ENCODE measurements at regions not wholly inside any gene's neighbourhood (a gene's known extent, or its start where the extent isn't known, plus 50 kb on each side); places are given as distances from the start of the nearest gene placed in this dataset.
"Not testable (repeated sequence)": the region's sequence is repeated elsewhere in the genome, so short reads cannot be mapped to it uniquely, and the experiment has no call there.

GRCh38 chr6:56904068-56904467 is 50.8 kb upstream of the BEND6 start:
- DNase-seq = no peak

GRCh38 chr6:56902641-56903464 is 52.1 kb upstream of the BEND6 start:
- DNase-seq = peak; percentile 54

GRCh38 chr6:56900784-56901183 is 54.1 kb upstream of the BEND6 start:
- DNase-seq = no peak

GRCh38 chr6:56899753-56900152 is 55.2 kb upstream of the BEND6 start:
- DNase-seq = no peak

- no peak for DNase-seq
Measured at GRCh38 chr6:56899311-56899710, 55.6 kb upstream of the BEND6 start.

- DNase-seq = no peak
Measured at GRCh38 chr6:56897789-56898529, 56.9 kb upstream of the BEND6 start.

GRCh38 chr6:56891754-56892153 is 63.2 kb upstream of the BEND6 start:
- DNase-seq = peak; percentile 33

GRCh38 chr6:56890683-56891429 is 64.1 kb upstream of the BEND6 start:
- DNase-seq = no peak

GRCh38 chr6:56890066-56890465 is 64.8 kb upstream of the BEND6 start:
- no peak for DNase-seq

- DNase-seq = no peak
Measured at GRCh38 chr6:56889492-56889891, 65.4 kb upstream of the BEND6 start.

GRCh38 chr6:56888687-56889086 is 66.2 kb upstream of the BEND6 start:
- no peak for DNase-seq

GRCh38 chr6:56887086-56887485 is 67.8 kb upstream of the BEND6 start:
- DNase-seq = no peak

GRCh38 chr6:56877922-56878321 is 77.0 kb upstream of the BEND6 start:
- no peak for DNase-seq

GRCh38 chr6:56875961-56876360 is 78.9 kb upstream of the BEND6 start:
- DNase-seq = no peak

GRCh38 chr6:56875523-56875922 is 79.4 kb upstream of the BEND6 start:
- no peak for DNase-seq

- no peak for DNase-seq
Measured at GRCh38 chr6:56874328-56874727, 80.6 kb upstream of the BEND6 start.

GRCh38 chr6:56870053-56870452 is 84.9 kb upstream of the BEND6 start:
- not testable (repeated sequence) for DNase-seq

- no peak for DNase-seq
Measured at GRCh38 chr6:56869346-56869745, 85.6 kb upstream of the BEND6 start.

GRCh38 chr6:56868687-56869086 is 86.2 kb upstream of the BEND6 start:
- peak; percentile 56 for DNase-seq

GRCh38 chr6:56866917-56867522 is 87.9 kb upstream of the BEND6 start:
- no peak for DNase-seq

- DNase-seq = peak; percentile 55
Measured at GRCh38 chr6:56865081-56865875, 89.6 kb upstream of the BEND6 start.

GRCh38 chr6:56864171-56864616 is 90.7 kb upstream of the BEND6 start:
- DNase-seq = peak; percentile 77
